ENCODE measurements at regions not wholly inside any gene's neighbourhood (a gene's known extent, or its start where the extent isn't known, plus 50 kb on each side); places are given as distances from the start of the nearest gene placed in this dataset.
"Not testable (repeated sequence)": the region's sequence is repeated elsewhere in the genome, so short reads cannot be mapped to it uniquely, and the experiment has no call there.

DNA sequence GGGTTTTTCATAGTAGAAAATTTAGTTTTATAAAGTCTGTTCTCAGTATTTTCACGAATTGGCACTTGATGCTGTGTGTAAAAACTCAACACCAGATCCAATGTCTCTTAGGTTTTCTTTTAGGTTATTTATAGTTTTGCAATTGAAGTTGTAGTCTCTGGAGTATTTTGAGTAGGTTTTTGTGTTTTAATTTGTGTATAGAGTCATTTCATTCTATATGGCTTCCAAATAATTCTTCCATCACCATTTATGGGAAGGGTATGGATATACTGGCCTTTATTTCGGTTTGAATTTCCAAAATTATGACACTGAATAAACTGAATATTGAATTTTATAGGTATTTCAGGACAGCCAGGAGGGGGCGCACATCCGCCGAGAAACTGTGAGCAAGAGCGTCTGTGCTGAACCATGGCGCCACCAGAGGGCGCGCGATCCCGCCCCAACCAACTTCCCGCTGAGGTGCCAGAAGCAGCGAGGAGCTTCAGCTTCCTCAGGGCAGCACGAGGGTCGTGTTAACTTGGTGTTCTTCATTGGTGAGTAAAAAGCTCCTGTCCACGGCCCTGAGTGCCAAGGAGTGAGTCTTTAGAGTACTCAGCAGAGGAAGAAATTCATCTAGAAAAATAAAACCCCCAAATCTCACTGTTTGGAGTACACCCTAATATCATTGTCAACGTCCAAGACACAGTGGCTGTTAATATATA, 207.5 kb downstream of the LMLN start:
- H3K4me2 ChIP-seq (ENCODE audit: insufficient read depth, low read length); H2AFZ ChIP-seq (ENCODE audit: low read depth, low read length); intact Hi-C loops (cut with micrococcal nuclease); H3K9me3 ChIP-seq (replicated peaks; ENCODE audit: control insufficient read depth, insufficient read depth, low read depth, low read length); H3K27me3 ChIP-seq (ENCODE audit: control insufficient read depth in 2 of 2, insufficient read depth in 2 of 2, low read length in 2 of 2); H3K79me2 ChIP-seq (ENCODE audit: control insufficient read depth, insufficient read depth, low read length); H3K4me3 ChIP-seq; in situ Hi-C loops (cut with MboI); H3K9ac ChIP-seq (ENCODE audit: insufficient read depth in 1 of 2, low read depth in 2 of 2, low read length in 2 of 2); POLR2A ChIA-PET; FAIRE-seq; H3K9me1 ChIP-seq (ENCODE audit: control insufficient read depth, insufficient read depth, low read length); H3K4me1 ChIP-seq (replicated peaks in 1 of 2; ENCODE audit: control insufficient read depth in 2 of 2, insufficient read depth in 2 of 2, low read length in 2 of 2); BruUV-seq (replicated peaks); ATAC-seq; H4K20me1 ChIP-seq (replicated peaks; ENCODE audit: control insufficient read depth, insufficient read depth, low read length); TF ChIP-seq ATF1 (CRISPR knock-in tag; IDR thresholded peaks at IDR 0.05): not testable (repeated sequence)
- Histone ChIP-seq H3K27ac (ENCODE audit: extremely low read depth, low read depth, low read length) (peak overlapping the region; percentile 39; the same call in 1 of the 3 replicates), H3K36me3 (ENCODE audit: control insufficient read depth, insufficient read depth, low read length) (peaks cover 23% of the 10 kb centered on the region)
- WGBS (ENCODE audit: insufficient coverage, low coverage, missing lambda C conversion rate), result 6% methylated on average over 9 of the region's 17 CpGs
- CTCF ChIA-PET (ENCODE audit: low intra/inter-chr PET ratio), result interaction anchor here (0.6 to 1.0 kb wide), 3 partner anchors 88 to 245 kb away, joined by 3 read pairs; no protein-coding TSS in a partner anchor
- peak; percentile 12 to 60 (median 17) for DNase-seq (ENCODE audit: extremely low read depth in 1 of 4, low spot score in 3 of 4)
- 0 out of 2 replicates have a peak, but pooled peaks have one; percentile 51 for TF ChIP-seq L3MBTL2 (IDR thresholded peaks at IDR 0.05)
- TF ChIP-seq CXXC5 (CRISPR knock-in tag; IDR thresholded peaks at IDR 0.05), result 0 out of 2 replicates have a peak, but pooled peaks have one; percentile 26
- TF ChIP-seq RB1 (IDR thresholded peaks at IDR 0.05; ENCODE audit: low read depth), result peak; percentile 21; the same call in 1 of the 2 replicates
- TF ChIP-seq, protein P1, sequence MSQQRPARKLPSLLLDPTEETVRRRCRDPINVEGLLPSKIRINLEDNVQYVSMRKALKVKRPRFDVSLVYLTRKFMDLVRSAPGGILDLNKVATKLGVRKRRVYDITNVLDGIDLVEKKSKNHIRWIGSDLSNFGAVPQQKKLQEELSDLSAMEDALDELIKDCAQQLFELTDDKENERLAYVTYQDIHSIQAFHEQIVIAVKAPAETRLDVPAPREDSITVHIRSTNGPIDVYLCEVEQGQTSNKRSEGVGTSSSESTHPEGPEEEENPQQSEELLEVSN (IDR thresholded peaks at IDR 0.05; ENCODE audit: borderline replicate concordance in 1 of 2, extremely low read depth in 1 of 2, insufficient read depth in 1 of 2, insufficient read length in 1 of 2, low read depth in 1 of 2, low read length in 1 of 2, poor library complexity in 1 of 2, severe bottlenecking in 1 of 2), result peak in 1 of 2 experiments; percentile 62
- TF ChIP-seq RAD21 (CRISPR knock-in tag; conservative IDR thresholded peaks at IDR 0.05 in 1 of 2, IDR thresholded peaks at IDR 0.05 in 1 of 2), result peak; percentile 68 to 80
- TF ChIP-seq ATF1 (tag; IDR thresholded peaks at IDR 0.05), result 0 out of 2 replicates have a peak, but pooled peaks have one; percentile 34
- TF ChIP-seq, protein P2, sequence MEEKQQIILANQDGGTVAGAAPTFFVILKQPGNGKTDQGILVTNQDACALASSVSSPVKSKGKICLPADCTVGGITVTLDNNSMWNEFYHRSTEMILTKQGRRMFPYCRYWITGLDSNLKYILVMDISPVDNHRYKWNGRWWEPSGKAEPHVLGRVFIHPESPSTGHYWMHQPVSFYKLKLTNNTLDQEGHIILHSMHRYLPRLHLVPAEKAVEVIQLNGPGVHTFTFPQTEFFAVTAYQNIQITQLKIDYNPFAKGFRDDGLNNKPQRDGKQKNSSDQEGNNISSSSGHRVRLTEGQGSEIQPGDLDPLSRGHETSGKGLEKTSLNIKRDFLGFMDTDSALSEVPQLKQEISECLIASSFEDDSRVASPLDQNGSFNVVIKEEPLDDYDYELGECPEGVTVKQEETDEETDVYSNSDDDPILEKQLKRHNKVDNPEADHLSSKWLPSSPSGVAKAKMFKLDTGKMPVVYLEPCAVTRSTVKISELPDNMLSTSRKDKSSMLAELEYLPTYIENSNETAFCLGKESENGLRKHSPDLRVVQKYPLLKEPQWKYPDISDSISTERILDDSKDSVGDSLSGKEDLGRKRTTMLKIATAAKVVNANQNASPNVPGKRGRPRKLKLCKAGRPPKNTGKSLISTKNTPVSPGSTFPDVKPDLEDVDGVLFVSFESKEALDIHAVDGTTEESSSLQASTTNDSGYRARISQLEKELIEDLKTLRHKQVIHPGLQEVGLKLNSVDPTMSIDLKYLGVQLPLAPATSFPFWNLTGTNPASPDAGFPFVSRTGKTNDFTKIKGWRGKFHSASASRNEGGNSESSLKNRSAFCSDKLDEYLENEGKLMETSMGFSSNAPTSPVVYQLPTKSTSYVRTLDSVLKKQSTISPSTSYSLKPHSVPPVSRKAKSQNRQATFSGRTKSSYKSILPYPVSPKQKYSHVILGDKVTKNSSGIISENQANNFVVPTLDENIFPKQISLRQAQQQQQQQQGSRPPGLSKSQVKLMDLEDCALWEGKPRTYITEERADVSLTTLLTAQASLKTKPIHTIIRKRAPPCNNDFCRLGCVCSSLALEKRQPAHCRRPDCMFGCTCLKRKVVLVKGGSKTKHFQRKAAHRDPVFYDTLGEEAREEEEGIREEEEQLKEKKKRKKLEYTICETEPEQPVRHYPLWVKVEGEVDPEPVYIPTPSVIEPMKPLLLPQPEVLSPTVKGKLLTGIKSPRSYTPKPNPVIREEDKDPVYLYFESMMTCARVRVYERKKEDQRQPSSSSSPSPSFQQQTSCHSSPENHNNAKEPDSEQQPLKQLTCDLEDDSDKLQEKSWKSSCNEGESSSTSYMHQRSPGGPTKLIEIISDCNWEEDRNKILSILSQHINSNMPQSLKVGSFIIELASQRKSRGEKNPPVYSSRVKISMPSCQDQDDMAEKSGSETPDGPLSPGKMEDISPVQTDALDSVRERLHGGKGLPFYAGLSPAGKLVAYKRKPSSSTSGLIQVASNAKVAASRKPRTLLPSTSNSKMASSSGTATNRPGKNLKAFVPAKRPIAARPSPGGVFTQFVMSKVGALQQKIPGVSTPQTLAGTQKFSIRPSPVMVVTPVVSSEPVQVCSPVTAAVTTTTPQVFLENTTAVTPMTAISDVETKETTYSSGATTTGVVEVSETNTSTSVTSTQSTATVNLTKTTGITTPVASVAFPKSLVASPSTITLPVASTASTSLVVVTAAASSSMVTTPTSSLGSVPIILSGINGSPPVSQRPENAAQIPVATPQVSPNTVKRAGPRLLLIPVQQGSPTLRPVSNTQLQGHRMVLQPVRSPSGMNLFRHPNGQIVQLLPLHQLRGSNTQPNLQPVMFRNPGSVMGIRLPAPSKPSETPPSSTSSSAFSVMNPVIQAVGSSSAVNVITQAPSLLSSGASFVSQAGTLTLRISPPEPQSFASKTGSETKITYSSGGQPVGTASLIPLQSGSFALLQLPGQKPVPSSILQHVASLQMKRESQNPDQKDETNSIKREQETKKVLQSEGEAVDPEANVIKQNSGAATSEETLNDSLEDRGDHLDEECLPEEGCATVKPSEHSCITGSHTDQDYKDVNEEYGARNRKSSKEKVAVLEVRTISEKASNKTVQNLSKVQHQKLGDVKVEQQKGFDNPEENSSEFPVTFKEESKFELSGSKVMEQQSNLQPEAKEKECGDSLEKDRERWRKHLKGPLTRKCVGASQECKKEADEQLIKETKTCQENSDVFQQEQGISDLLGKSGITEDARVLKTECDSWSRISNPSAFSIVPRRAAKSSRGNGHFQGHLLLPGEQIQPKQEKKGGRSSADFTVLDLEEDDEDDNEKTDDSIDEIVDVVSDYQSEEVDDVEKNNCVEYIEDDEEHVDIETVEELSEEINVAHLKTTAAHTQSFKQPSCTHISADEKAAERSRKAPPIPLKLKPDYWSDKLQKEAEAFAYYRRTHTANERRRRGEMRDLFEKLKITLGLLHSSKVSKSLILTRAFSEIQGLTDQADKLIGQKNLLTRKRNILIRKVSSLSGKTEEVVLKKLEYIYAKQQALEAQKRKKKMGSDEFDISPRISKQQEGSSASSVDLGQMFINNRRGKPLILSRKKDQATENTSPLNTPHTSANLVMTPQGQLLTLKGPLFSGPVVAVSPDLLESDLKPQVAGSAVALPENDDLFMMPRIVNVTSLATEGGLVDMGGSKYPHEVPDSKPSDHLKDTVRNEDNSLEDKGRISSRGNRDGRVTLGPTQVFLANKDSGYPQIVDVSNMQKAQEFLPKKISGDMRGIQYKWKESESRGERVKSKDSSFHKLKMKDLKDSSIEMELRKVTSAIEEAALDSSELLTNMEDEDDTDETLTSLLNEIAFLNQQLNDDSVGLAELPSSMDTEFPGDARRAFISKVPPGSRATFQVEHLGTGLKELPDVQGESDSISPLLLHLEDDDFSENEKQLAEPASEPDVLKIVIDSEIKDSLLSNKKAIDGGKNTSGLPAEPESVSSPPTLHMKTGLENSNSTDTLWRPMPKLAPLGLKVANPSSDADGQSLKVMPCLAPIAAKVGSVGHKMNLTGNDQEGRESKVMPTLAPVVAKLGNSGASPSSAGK (IDR thresholded peaks at IDR 0.05), result peak; percentile 51

All from K562 (cell line).